ENCODE measurements at regions not wholly inside any gene's neighbourhood (a gene's known extent, or its start where the extent isn't known, plus 50 kb on each side); places are given as distances from the start of the nearest gene placed in this dataset.

- no peak for TF ChIP-seq CTCF (IDR thresholded peaks at IDR 0.05; ENCODE audit: extremely low read depth, low read depth, low read length)
- Histone ChIP-seq H3K36me3 (ENCODE audit: insufficient read depth, low read length) (no peaks in the 10 kb centered on the region), H3K27ac (ENCODE audit: low read depth, low read length) (peak overlapping the region; percentile 29), H3K79me2 (ENCODE audit: insufficient read depth, low read length) (no peaks in the 10 kb centered on the region), H3K4me1 (ENCODE audit: insufficient read depth, low read length) (peaks cover 19% of the 10 kb centered on the region), H2AFZ (ENCODE audit: low read length) (peak overlapping the region; percentile 75), H3K4me3 (ENCODE audit: insufficient read depth, low read length) (no peak overlapping the region), H3K4me2 (ENCODE audit: insufficient read depth, low read length) (peak overlapping the region; percentile 3), H3K9me3 (ENCODE audit: low read depth, low read length) (no peaks in the 10 kb centered on the region), H4K20me1 (ENCODE audit: insufficient read depth, low read length) (no peaks in the 10 kb centered on the region), H3K27me3 (ENCODE audit: insufficient read depth, low read length) (no peaks in the 10 kb centered on the region)
- no peak for DNase-seq (ENCODE audit: insufficient read length, low spot score, missing footprints)
Observed at GRCh38 chr4:187618701-187619281, 376.8 kb upstream of the ZFP42 start.

DNA sequence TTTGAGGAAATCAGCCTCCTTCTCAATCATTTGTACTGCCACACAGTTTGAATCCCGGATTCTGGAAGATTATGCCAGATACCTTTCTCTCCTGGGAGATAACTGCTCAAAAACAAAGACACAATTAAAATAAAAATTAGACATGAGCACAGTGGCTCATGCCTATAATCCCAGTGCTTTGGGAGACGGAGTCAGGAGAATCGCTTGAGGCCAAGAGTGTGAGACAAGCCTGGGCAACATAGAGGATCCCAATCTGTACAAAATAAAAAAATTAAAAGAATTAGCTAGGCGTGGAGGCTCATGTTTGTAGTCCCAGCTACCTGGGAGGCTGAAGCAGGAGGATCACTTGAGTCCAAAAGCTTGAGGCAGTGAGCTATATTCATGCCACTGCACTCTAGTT, 376.3 kb upstream of the ZFP42 start:
- Histone ChIP-seq H3K27ac (ENCODE audit: low read depth, low read length) (peak overlapping the region; percentile 29), H3K4me3 (ENCODE audit: insufficient read depth, low read length) (no peak overlapping the region), H3K4me2 (ENCODE audit: insufficient read depth, low read length) (no peak overlapping the region), H3K9me3 (ENCODE audit: low read depth, low read length) (no peaks in the 10 kb centered on the region), H4K20me1 (ENCODE audit: insufficient read depth, low read length) (no peaks in the 10 kb centered on the region), H2AFZ (ENCODE audit: low read length) (peak overlapping the region; percentile 75), H3K4me1 (ENCODE audit: insufficient read depth, low read length) (peaks cover 19% of the 10 kb centered on the region), H3K79me2 (ENCODE audit: insufficient read depth, low read length) (no peaks in the 10 kb centered on the region), H3K36me3 (ENCODE audit: insufficient read depth, low read length) (no peaks in the 10 kb centered on the region), H3K27me3 (ENCODE audit: insufficient read depth, low read length) (no peaks in the 10 kb centered on the region)
- TF ChIP-seq CTCF (IDR thresholded peaks at IDR 0.05; ENCODE audit: extremely low read depth, low read depth, low read length): no peak
- DNase-seq (ENCODE audit: insufficient read length, low spot score, missing footprints): no peak

DNA sequence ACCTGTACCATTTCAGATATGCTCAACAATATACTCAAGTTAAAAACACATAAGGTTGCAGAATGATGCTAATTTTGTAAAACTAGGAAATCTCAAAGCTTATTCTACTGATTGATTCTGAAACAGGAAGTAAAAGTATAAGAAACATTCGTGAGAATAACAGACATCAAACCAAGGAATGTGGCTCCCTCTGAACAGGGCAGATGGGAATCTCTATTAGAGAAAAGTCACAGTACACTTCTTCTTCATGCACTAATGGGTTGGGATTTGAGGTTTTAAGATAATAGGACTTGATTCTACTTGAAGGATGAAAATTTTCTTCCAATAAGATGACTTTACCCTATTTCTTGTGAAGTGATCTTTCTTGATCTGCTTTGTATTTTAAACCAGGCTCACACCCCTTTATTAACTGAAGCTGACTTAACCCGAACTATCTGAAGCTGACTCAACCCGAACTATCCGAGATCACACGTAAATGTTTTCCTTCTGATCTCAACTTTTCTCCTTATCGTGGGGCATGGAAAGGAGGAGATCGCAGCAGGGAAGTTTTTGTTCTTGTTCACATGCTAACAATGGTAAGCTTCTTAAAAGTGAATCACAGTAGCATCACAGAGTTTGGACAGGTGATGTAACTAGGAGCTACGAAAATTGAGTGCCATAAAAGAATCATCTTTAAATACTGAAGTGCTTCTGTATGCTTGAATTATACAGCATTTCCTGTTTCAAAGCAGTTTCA, 363.1 kb upstream of the ZFP42 start:
- TF ChIP-seq CTCF (IDR thresholded peaks at IDR 0.05; ENCODE audit: extremely low read depth, low read depth, low read length): no peak
- Histone ChIP-seq H4K20me1 (ENCODE audit: insufficient read depth, low read length) (no peaks in the 10 kb centered on the region), H3K36me3 (ENCODE audit: insufficient read depth, low read length) (no peaks in the 10 kb centered on the region), H3K4me3 (ENCODE audit: insufficient read depth, low read length) (no peak overlapping the region), H3K27ac (ENCODE audit: low read depth, low read length) (no peak overlapping the region), H3K4me1 (ENCODE audit: insufficient read depth, low read length) (no peaks in the 10 kb centered on the region), H3K79me2 (ENCODE audit: insufficient read depth, low read length) (no peaks in the 10 kb centered on the region), H3K9me3 (ENCODE audit: low read depth, low read length) (no peaks in the 10 kb centered on the region), H3K4me2 (ENCODE audit: insufficient read depth, low read length) (no peak overlapping the region), H3K27me3 (ENCODE audit: insufficient read depth, low read length) (no peaks in the 10 kb centered on the region), H2AFZ (ENCODE audit: low read length) (no peak overlapping the region)
- DNase-seq (ENCODE audit: insufficient read length, low spot score, missing footprints): no peak

DNA sequence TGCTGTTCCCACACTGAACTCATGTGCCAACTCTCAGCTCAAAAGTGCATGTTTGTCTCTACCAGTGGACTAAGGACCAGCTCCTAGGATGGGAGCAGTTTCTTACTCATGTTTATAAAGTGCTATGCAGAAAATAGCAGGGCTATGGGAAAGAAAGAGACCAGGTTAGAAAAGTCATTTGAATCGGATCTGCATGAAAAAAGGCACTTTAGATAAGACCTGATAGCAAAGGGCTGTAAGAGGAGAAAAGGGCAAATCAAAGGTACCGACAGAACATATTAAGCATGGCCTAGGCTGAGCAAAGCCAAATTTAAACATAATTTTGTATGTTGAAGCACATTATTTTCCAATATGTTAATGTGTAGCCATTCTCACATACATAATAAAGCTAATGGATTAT, 362.3 kb upstream of the ZFP42 start:
- Histone ChIP-seq H3K9me3 (ENCODE audit: low read depth, low read length) (no peaks in the 10 kb centered on the region), H3K36me3 (ENCODE audit: insufficient read depth, low read length) (no peaks in the 10 kb centered on the region), H3K79me2 (ENCODE audit: insufficient read depth, low read length) (no peaks in the 10 kb centered on the region), H4K20me1 (ENCODE audit: insufficient read depth, low read length) (no peaks in the 10 kb centered on the region), H2AFZ (ENCODE audit: low read length) (no peak overlapping the region), H3K4me3 (ENCODE audit: insufficient read depth, low read length) (no peak overlapping the region), H3K27ac (ENCODE audit: low read depth, low read length) (no peak overlapping the region), H3K27me3 (ENCODE audit: insufficient read depth, low read length) (no peaks in the 10 kb centered on the region), H3K4me2 (ENCODE audit: insufficient read depth, low read length) (no peak overlapping the region), H3K4me1 (ENCODE audit: insufficient read depth, low read length) (no peaks in the 10 kb centered on the region)
- no peak for TF ChIP-seq CTCF (IDR thresholded peaks at IDR 0.05; ENCODE audit: extremely low read depth, low read depth, low read length)
- DNase-seq (ENCODE audit: insufficient read length, low spot score, missing footprints): no peak
